Transverse colon (tissue), 4 donors: ENCODE measurements at regions not wholly inside any gene's neighbourhood (a gene's known extent, or its start where the extent isn't known, plus 50 kb on each side); places are given as distances from the start of the nearest gene placed in this dataset.

Experiments
- DNase-seq: peaks from one replicate; pipeline ENCODE4 v3.0.0-alpha.2; 2019
- H3K27ac ChIP-seq, 4 donors: fragments of 200-600 bp; sonication (generic); 2 replicates each; pipeline ENCODE4 v1.5.1; 2016 to 2018; ENCODE audit warnings: inconsistent platforms in 4 of 4
- H3K27me3 ChIP-seq: fragments of 200-600 bp; sonication (generic); 2 replicates; pipeline ENCODE4 v1.5.1; 2017; ENCODE audit warnings: inconsistent platforms
- H3K36me3 ChIP-seq, 4 donors: fragments of 200-600 bp; sonication (generic); 2 replicates each; pipeline ENCODE4 v1.5.1; 2017 to 2019; ENCODE audit warnings: inconsistent platforms in 4 of 4
- H3K4me1 ChIP-seq, 4 donors: fragments of 200-600 bp; sonication (generic); 2 replicates each; pipeline ENCODE4 v1.5.1; 2017 to 2020; ENCODE audit warnings: inconsistent platforms in 4 of 4
- H3K4me3 ChIP-seq, 4 donors: fragments of 200-600 bp; sonication (generic); 1 replicate in 1 of 4; 2 replicates in 3 of 4; pipeline versions ENCODE4 v1.5.1 to v1.6.1; 2017 to 2019; ENCODE audit warnings: inconsistent platforms in 4 of 4
- H3K9me3 ChIP-seq, 2 donors: fragments of 200-600 bp; sonication (generic); 2 replicates each; pipeline ENCODE4 v1.5.1; 2017 to 2019; ENCODE audit warnings: inconsistent platforms in 2 of 2
- POLR2A ChIP-seq: fragments of 450-650 bp; IDR thresholded peaks from one replicate; pipeline ENCODE4 v1.6.1; 2016; ENCODE audit warnings: antibody characterized with exemption, mild to moderate bottlenecking, moderate library complexity
- WGBS, 2 donors: methylation state at CpG; one replicate each; pipeline ENCODE4 v1.1.5; 2018; ENCODE audit warnings: low coverage in 1 of 2; 5-methylcytosine and 5-hydroxymethylcytosine counted together
- in situ Hi-C, 4 donors: fragments of 200-750 bp; cut with MboI; loops; one replicate each; pipeline versions ENCODE4 v1.15.0 to v1.15.1; 2017; ENCODE audit warnings: low sequenced_read_pairs in 3 of 4, low pct_ligation_motif_present in 1 of 4, low pct_unique_long_range_greater_than_20kb in 1 of 4
- intact Hi-C: fragments of 100-400 bp; cut with DNase I; formaldehyde crosslinking; loops from one replicate; pipeline ENCODE4 v1.15.1; 2023; ENCODE audit warnings: low total_unique reads
- TF ChIP-seq, protein P1 (sequence below), 5 experiments: fragments of 200-600 bp in 3 of 5; fragments of 450-650 bp in 2 of 5; sonication (generic) in 3 of 5; IDR thresholded peaks; 1 replicate in 2 of 5; 2 replicates in 3 of 5; pipeline ENCODE4 v1.5.1; 2016 to 2017; ENCODE audit warnings: antibody characterized with exemption in 5 of 5, inconsistent platforms in 3 of 5, mild to moderate bottlenecking in 2 of 5, moderate library complexity in 1 of 5

GRCh38 chr7:24521917-24522623 lies 51.2 kb upstream of the PALS2 start:
- no peak overlapping the region for H3K27ac ChIP-seq
- H3K27me3 ChIP-seq, result peaks cover 12% of the 10 kb centered on the region
- no peaks in the 10 kb centered on the region for H3K9me3 ChIP-seq
- H3K4me1 ChIP-seq, result no peaks in the 10 kb centered on the region
- H3K4me3 ChIP-seq, result no peak overlapping the region
- DNase-seq, result no peak
- intact Hi-C loops (no loop called here), in situ Hi-C loops (no loop called here)
- no peaks in the 10 kb centered on the region for H3K36me3 ChIP-seq
- TF ChIP-seq, protein P1, sequence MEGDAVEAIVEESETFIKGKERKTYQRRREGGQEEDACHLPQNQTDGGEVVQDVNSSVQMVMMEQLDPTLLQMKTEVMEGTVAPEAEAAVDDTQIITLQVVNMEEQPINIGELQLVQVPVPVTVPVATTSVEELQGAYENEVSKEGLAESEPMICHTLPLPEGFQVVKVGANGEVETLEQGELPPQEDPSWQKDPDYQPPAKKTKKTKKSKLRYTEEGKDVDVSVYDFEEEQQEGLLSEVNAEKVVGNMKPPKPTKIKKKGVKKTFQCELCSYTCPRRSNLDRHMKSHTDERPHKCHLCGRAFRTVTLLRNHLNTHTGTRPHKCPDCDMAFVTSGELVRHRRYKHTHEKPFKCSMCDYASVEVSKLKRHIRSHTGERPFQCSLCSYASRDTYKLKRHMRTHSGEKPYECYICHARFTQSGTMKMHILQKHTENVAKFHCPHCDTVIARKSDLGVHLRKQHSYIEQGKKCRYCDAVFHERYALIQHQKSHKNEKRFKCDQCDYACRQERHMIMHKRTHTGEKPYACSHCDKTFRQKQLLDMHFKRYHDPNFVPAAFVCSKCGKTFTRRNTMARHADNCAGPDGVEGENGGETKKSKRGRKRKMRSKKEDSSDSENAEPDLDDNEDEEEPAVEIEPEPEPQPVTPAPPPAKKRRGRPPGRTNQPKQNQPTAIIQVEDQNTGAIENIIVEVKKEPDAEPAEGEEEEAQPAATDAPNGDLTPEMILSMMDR (IDR thresholded peaks at IDR 0.05), result no peak
- no peak for TF ChIP-seq POLR2A
- 69 to 100% methylated on average over 1 to 2 of the region's 2 CpGs for WGBS, 2 donors
